HTR-8/SVneo (cell line): ENCODE measurements at regions not wholly inside any gene's neighbourhood (a gene's known extent, or its start where the extent isn't known, plus 50 kb on each side); places are given as distances from the start of the nearest gene placed in this dataset.
"Not testable (repeated sequence)": the region's sequence is repeated elsewhere in the genome, so short reads cannot be mapped to it uniquely, and the experiment has no call there.

ENCODE experiments used
- DNase-seq: peaks from one replicate; pipeline ENCODE4 v3.0.0; 2011; ENCODE audit warnings: low spot score, mixed read lengths; ENCODE audit not compliant: insufficient read length
- FAIRE-seq: peaks from 2 replicates; lab custom pipeline; 2011; peaks lifted over from hg19 to GRCh38; lab: Jason Lieb, UNC

DNA sequence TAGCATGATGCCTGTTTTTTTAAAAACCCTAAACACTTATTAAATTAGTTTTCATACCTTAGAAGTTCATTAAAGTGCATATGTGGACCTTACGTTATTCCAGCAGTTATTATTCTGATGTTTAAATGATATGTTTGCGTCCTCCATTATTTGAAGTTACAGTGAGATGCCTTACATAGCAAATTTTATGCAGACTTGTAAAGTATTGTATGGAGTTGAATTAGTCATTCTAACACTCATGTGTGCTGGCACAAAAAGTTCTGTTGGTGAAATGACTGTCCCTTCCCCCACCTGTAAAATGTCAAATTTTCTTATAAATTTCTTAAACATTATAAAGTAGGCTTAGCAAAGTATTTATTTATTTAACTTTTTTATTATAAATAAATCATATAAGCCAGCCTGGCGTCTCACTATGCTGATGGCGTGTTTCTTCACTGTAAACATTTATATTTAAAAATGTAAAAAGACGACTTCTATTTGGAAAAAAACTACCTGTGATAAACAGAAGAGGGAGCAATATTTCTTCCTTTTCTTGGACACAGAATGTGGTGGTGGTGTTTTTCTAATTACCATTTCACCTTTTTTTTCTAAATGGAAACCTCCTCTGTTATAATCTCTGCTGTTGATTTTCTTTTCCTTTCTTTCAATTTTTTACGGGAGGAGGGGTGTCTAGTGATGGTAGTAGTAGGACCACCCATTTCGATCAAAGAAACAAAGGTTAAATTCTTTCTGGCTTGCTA lies 155.4 kb downstream of the RFPL4B start:
- DNase-seq: peak; percentile 14
- no peak for FAIRE-seq

DNA sequence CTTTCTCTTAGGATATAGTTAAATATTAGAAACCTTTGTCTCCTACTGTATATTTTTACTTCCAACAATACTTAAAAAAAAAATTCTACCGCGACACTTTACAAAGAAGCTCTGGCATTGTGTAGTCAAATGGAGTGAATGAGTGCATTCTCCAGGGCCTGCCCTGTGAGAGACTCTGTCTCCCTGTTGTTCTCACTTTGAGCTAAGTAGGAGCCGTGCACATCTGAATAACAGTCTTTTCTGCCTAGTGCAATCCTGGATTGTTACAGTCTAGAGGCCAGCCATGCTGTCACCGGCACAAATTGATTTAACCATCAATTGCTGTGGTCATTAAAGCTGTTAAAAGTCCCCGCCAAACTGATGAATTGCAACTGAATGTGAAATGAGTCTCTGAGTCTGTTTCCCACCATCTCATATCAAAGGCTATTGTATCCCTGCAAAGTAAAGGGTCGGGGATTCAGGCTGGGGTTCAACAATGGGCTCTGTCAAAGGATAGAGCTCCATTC lies 156.0 kb downstream of the RFPL4B start:
- DNase-seq (no peak), FAIRE-seq (no peak)

DNA sequence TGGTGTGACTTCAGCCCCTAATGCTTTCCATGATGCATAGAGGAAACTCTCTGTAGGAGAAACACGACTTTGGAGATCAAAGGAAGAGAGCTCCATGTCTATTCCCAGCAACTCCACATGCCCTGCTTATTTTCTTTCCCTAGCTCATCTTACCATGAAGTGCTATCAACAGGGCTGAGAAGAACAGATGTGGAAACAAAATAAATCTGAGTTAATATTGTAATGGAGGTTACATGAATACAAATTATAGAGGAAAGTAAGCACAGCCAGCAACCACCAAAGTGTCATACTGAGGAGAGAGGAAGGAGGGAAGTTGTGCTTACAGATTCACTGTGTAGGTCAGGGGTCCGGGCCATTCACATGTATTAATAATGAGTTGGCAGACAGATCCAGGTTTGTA lies 157.5 kb downstream of the RFPL4B start:
- no peak for DNase-seq
- no peak for FAIRE-seq

DNA sequence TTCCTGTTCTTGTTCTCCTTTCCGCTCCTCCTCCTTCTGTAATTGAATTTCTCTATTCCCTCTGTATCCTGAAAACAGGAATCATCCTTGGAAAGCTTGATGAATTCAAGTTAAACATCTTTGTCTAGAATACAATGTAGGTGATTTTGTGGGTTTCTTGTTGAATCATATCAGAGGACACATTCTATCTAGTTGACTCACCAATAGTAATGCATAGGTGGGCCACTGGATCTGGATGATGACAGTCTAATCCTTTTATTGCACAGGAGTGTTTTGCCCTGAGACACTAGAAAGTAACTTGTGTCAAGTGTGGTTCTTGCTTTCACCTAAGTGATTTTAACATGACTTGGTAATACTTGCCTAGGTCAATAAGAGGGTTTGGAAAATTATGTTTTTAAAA lies 164.3 kb downstream of the RFPL4B start:
- FAIRE-seq (no peak), DNase-seq (no peak)

DNA sequence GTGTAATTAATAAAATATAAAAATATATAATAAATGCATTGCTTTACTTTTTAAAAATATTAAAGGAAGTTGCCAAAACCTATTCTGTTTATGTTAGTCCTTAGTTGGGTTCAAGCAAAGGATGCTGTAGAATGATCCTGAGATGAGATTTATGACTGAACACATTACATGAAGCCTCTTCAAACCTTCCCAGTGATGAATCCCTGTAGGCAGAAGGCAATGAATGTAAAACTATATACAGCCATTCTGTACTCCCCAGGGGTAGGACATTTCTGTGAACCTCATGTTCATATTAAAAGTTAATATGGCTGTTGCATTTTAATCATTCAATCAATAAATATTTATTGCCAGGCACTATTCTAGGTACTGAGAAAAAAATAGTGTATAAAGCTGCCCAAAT lies 166.0 kb downstream of the RFPL4B start:
- FAIRE-seq: no peak
- no peak for DNase-seq

DNA sequence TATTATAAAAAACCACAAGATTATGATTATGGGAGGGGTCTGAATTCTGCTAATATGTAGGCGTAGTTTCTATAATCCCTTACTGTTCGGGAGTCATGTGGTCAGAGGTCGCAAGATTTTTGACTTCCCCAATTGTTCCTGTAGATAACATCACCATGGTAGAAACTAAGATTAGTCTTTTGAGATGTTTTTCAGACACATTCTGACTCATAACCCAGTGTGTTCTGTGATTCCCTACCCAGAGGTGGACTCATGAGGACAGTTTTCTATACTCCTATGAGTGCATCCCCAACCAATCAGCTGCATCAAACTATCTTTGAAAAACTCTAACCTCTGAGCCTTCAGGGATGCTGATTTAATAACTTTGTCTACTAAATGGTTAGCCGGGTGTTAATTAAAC lies 175.5 kb downstream of the RFPL4B start:
- no peak for FAIRE-seq
- no peak for DNase-seq

DNA sequence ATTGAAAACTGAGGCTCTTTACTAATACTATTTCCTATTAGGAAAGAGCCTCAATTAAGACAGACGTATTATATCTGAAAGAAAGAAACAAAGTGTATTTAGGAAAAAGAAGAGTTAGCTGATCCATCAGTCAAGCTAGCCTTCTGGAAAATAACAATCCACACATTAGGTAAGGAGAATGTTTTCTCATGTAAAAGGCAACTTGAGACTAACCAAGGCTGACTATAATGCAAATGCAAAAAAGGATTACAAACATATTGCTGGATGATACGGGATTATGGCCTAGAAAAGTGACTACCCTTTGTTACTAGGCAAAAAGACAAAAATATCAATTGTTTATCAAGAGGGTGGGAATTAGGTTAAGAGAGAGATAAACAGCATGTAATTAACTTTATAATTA lies 176.9 kb downstream of the RFPL4B start:
- FAIRE-seq (no peak), DNase-seq (no peak)

DNA sequence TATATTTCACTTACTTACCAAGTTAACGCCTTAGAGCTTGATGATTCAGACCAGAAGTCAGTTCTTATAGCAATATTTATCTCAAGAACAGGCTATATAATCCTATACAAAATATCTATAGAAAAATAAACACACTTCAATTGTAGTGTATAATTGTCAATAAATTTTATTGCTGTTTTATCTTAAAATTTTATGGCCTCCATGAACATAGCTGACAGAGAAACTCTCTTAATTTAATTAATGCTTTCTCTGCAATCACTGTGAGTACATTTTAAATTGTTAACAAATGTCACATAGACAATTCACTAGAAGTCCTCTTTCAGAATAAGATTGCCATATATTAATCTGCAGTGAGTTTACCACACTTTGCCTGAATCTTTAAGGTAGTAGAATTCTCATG lies 178.6 kb downstream of the RFPL4B start:
- DNase-seq (no peak), FAIRE-seq (no peak)

DNA sequence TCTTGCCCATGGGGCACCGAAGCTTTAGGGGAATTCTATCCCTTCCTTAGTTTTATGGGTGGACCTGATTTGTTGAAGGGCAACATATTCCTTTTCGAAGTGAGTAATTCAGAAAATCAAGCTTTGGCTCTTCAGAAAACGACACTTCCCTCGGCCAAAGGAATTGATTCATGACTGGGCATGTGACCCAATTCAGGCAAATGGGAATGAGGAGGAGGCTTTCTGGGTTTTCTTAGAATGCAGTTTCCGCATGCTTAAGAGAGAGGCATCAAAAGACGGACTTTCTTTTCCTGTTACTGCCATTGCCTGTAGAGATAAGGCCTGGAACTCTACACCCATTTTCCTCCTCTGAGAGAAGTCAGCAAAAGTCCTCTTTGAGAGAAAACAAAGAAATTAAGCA lies 179.5 kb downstream of the RFPL4B start:
- FAIRE-seq (no peak), DNase-seq (no peak)

DNA sequence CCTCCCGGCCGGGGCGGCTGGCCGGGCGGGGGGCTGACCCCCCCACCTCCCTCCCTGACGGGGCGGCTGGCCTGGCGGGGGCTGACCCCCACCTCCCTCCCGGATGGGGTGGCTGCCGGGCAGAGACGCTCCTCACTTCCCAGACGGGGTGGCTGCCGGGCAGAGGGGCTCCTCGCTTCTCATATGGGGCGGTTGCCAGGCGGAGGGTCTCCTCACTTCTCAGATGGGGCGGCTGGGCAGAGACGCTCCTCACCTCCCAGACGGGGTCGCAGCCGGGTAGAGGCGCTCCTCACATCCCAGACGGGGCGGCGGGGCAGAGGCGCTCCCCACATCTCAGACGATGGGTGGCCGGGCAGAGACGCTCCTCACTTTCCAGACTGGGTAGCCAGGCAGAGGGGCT lies 181.2 kb downstream of the RFPL4B start:
- not testable (repeated sequence) for FAIRE-seq

DNA sequence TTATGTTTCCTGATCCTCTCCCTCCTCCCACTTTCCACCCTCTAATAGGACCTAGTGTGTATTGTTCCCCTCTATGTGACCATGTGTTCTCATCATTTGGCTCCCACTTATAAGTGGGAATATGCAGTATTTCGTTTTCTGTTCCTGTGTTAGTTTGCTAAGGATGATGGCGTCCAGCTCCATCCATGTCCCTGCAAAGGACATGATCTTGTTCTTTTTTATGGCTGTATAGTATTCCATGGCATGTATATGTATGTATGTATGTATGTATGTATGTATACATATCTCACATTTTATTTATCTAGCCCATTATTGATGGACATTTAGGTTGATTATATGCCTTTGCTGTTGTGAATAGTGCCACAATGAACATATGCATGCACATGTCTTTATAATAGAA lies 188.7 kb downstream of the RFPL4B start:
- DNase-seq: no peak
- no peak for FAIRE-seq

More for the DNA sequence above, 181.2 kb downstream of the RFPL4B start:
- not testable (repeated sequence) for DNase-seq

DNA sequence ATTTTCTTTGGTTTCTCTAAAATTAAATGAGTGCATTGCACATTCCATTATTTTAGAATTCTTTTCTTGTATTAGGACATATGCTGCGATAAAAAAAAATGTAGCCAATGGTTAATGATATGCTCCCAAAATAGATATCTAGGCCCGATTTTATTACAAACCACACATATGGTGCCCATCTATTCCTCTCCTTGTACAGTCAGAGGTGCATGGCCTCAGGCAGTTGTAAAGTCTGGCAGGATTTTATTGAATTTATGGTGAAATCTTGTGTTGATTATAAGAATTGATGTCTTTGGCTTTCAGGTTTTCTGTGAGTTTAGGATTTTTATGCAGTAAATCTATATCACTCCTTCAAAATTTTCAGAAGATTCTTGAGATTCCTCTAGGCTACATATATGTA lies 192.2 kb downstream of the RFPL4B start:
- DNase-seq (no peak), FAIRE-seq (no peak)

DNA sequence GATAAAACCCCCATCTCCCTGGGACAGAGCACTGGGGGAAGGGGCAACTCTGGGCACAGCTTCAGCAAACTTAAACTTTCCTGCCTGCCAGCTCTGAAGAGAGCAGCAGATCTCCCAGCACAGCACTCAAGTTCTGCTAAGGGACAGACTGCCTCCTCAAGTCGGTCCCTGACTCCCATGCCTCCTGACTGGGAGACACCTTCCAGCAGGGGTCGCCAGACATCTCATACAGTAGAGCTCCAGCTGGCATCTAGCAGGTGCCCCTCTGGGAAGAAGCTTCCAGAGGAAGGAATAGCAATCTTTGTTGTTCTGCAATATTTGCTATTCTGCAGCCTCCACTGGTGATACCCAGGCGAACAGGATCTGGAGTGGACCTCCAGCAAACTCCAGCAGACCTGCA lies 194.7 kb downstream of the RFPL4B start:
- not testable (repeated sequence) for DNase-seq, FAIRE-seq

DNA sequence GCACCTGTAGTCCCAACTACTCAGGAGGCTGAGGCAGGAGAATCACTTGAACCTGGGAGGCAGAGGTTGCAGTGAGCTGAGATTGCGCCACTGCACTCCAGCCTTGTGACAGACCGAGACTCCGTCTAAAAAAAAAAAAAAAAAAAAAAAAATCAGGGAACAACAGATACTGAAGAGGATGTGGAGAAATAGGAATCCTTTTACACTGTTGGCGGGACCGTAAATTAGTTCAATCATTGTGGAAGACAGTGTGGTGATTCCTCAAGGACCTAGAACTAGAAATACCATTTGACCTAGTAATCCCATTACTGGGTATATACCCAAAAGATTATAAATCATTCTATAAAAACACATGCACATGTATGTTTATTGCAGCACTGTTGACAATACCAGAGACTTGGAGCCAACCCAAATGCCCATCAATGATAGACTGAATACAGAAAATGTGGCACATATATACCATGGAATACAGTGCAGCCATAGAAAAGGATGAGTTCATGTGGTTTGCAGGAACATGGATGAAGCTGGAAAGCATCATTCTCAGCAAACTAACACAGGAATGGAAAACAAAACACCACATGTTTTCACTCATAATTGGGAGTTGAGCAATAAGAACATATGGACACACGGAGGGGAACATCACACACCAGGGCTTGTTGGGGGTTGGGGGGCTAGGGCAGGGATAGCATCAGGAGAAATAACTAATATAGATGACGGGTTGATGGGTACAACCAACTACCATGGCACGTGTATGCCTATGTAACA lies 200.4 kb downstream of the RFPL4B start:
- FAIRE-seq: not testable (repeated sequence)

DNA sequence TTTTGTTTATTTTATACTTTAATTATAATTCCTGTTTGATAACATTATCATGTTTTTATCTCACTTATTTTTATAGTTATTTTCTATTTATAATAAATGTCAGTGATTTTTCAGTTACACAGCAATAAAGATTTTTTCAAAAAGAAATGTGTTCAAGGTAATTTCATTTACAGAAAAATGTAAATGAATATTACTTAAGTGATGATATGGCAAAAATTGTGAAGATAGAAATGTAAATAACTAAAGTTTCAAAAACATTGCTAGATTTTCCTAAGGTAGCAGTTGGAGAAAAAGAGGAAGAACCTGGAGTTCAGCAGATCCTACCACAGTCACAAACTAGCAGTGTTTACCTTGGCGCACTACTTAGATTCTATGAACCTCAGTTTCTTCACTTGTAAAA lies 202.6 kb downstream of the RFPL4B start:
- FAIRE-seq (no peak), DNase-seq (no peak)

More for the DNA sequence above, 200.4 kb downstream of the RFPL4B start:
- DNase-seq: not testable (repeated sequence)

DNA sequence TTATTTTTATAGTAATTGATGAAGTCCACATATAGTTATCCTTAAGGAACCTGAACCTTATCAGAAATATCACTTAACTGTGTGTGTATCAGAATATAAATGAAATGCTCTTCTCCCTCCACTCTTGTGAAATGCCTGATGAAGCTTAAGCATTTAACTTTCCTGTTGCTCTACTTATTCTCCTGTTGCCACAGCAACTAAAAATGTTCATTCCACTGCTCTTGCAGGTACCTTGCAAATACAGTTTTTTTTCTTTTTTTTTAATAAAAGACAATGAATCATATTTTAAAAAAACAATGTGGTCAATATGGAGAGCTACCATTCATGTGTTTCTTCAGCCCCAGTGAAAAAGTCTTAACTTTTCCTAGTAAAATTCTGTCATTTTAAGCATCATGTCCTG lies 210.3 kb downstream of the RFPL4B start:
- DNase-seq (no peak), FAIRE-seq (no peak)

DNA sequence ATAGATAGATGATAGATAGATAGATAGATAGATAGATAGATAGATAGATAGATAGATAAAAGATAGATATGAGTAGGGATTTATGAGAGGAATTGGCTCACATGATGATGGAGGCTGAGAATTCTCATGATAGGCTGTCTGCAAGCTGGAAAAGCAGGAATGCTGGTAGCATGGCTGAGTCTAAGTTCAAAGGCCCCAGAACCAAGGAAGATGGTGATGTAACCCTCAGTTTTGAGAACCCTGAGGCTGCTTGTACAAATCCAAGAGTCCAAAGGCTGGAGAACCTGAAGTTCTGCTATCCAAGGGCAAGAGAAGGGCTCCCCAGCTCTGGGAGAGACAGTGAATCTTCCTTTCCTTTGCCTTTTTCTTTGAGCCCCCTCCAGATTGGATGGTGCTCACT lies 210.8 kb downstream of the RFPL4B start:
- FAIRE-seq: no peak
- no peak for DNase-seq

DNA sequence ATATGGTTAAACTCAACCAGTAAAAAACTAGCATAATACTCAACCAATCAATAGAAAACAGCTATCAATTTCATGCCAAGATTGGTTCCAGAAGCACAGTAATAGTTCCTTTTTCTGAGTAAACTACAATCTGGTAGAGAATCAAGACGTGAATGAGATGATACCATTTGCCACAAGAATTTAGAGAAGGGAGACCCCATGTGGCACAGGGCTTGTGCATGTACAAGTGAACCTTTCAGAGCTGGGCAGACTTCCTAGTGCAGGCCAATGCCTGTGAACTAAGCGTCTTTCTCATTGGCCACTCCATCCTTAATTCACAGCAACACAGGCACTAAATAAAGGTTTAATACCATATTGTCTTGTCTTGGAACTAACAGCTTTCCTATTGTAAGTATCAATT lies 213.5 kb downstream of the RFPL4B start:
- DNase-seq (no peak), FAIRE-seq (no peak)

DNA sequence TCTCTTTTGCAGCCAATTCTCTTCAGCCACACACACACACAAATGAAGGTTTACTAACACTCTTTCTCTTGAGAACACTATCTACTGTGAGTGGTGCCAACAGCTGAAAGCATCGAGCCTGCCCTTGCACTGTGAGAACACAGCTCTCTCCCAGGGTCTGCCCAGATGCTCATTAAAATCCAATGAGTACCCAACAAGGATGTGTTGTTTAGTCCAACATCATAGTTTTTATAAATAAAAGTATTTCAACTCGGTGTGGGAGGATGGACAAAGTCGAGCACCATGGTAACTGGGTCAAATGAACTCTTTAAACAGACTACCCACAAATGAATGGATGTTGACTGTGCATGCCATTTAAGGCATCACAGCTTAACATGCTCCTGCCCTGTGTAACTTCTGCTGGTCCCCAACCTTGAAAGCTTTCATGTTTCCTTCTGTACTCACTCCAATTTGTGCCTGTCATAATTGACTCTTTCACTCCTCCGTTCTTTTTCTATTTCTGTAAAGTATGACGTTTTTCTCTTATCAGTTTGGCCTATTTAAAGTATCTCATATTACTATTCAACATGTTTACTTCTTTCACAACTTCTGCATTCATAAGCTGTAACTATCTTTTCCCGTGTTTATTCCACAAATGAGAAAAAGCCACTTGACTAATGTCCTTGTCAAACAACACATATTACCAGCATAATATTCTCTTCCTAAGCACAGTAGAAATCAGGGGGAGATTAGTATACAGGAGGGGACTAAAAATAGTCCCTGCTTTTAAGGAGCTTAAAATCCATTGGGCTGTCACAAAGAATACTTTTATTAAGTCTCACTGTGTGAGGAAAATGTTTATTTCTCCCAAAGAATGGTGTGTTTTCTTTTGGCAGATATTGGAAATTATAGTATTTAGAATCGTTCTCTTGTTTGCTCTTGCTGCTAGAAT lies 215.4 kb downstream of the RFPL4B start:
- FAIRE-seq (no peak), DNase-seq (no peak)

DNA sequence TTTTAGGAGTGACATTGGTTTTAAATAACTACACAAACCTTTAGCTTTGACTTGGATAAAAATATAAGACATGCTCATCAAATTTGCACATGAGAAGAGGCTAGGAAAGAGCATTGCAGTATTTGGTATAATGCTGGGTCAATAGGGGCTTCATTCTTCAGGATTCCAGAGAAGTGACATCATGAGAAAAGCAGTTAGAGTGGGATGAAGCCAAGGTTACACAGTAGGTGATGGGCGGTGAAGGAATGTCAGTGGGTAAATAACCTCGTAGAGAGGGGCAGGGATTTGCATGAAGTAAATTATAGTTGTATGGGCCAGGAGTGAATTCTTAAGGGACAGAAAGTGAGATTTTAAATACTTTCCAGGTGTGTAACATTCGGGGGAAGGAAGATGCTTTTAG lies 216.2 kb downstream of the RFPL4B start:
- FAIRE-seq (peak; percentile 83), DNase-seq (peak; percentile 61)
